ENCODE measurements at regions not wholly inside any gene's neighbourhood (a gene's known extent, or its start where the extent isn't known, plus 50 kb on each side); places are given as distances from the start of the nearest gene placed in this dataset.

DNA sequence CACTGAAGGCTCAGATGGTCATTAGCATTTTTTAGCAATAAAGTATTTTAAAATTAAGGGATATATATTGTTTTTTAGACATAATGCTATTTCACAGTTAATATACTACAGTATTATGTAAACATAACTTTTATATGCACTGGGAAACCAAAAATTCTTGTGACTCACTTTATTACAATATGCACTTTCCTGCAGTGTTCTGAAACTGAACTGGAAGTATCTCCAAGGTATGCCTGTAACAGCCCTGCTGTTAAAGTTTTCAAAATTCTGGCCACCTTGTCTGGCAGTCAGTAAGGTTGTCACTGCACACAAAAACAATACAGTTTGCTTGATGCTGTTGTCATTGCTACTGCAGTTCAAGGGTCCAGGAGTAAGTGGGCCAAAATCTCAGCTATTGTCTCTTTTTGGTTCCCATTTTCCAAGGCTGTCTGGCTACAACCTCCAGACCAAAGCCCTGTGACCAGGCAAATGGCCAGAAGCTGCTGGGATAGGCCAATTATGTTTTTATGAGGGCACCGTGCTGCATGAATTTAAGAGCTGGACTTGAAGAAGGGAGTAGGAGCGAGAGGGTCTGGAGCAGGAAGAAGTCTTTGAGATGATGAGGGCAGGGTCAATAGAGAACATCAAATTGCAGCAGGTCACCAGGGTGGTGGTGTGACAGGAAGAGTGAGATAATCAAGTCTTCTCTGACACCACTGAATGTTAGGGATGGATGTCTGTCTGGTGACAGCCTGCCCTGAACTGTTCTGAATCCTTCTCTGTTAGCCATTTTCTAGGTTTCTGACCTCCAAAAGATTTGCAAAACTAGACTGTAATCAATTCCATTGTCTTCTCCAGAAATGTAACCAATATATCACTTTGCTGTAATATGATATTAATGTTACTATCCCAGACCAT, 82.3 kb upstream of the CACHD1 start:
- TF ChIP-seq, protein P1, sequence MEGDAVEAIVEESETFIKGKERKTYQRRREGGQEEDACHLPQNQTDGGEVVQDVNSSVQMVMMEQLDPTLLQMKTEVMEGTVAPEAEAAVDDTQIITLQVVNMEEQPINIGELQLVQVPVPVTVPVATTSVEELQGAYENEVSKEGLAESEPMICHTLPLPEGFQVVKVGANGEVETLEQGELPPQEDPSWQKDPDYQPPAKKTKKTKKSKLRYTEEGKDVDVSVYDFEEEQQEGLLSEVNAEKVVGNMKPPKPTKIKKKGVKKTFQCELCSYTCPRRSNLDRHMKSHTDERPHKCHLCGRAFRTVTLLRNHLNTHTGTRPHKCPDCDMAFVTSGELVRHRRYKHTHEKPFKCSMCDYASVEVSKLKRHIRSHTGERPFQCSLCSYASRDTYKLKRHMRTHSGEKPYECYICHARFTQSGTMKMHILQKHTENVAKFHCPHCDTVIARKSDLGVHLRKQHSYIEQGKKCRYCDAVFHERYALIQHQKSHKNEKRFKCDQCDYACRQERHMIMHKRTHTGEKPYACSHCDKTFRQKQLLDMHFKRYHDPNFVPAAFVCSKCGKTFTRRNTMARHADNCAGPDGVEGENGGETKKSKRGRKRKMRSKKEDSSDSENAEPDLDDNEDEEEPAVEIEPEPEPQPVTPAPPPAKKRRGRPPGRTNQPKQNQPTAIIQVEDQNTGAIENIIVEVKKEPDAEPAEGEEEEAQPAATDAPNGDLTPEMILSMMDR (IDR thresholded peaks at IDR 0.05), result no peak
- no peak for TF ChIP-seq POLR2AphosphoS5 (IDR thresholded peaks at IDR 0.05; ENCODE audit: low read depth, low read length)
- TF ChIP-seq, protein P2, sequence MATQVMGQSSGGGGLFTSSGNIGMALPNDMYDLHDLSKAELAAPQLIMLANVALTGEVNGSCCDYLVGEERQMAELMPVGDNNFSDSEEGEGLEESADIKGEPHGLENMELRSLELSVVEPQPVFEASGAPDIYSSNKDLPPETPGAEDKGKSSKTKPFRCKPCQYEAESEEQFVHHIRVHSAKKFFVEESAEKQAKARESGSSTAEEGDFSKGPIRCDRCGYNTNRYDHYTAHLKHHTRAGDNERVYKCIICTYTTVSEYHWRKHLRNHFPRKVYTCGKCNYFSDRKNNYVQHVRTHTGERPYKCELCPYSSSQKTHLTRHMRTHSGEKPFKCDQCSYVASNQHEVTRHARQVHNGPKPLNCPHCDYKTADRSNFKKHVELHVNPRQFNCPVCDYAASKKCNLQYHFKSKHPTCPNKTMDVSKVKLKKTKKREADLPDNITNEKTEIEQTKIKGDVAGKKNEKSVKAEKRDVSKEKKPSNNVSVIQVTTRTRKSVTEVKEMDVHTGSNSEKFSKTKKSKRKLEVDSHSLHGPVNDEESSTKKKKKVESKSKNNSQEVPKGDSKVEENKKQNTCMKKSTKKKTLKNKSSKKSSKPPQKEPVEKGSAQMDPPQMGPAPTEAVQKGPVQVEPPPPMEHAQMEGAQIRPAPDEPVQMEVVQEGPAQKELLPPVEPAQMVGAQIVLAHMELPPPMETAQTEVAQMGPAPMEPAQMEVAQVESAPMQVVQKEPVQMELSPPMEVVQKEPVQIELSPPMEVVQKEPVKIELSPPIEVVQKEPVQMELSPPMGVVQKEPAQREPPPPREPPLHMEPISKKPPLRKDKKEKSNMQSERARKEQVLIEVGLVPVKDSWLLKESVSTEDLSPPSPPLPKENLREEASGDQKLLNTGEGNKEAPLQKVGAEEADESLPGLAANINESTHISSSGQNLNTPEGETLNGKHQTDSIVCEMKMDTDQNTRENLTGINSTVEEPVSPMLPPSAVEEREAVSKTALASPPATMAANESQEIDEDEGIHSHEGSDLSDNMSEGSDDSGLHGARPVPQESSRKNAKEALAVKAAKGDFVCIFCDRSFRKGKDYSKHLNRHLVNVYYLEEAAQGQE (IDR thresholded peaks at IDR 0.05; ENCODE audit: insufficient read depth in 1 of 2, low read depth in 2 of 2, low read length in 1 of 2), result no peak
- no peak for TF ChIP-seq SIN3A (IDR thresholded peaks at IDR 0.05; ENCODE audit: borderline replicate concordance, insufficient read depth, low read depth, low read length)

Measured in Panc1 (cell line).